IPS-18a (cell line): ENCODE measurements at regions not wholly inside any gene's neighbourhood (a gene's known extent, or its start where the extent isn't known, plus 50 kb on each side); places are given as distances from the start of the nearest gene placed in this dataset.

ENCODE experiments used
- H3K27ac ChIP-seq: one replicate; pipeline ENCODE4 v1.5.1; 2013; ENCODE audit warnings: low read length
- H3K27me3 ChIP-seq: one replicate; pipeline ENCODE4 v1.6.1; 2013; ENCODE audit warnings: mild to moderate bottlenecking, low read length; ENCODE audit not compliant: control insufficient read depth, insufficient read depth
- H3K36me3 ChIP-seq: one replicate; pipeline ENCODE4 v1.6.1; 2013; ENCODE audit warnings: low read depth, low read length; ENCODE audit not compliant: control insufficient read depth
- H3K4me1 ChIP-seq: one replicate; pipeline ENCODE4 v1.6.1; 2013; ENCODE audit warnings: low read depth, low read length; ENCODE audit not compliant: control insufficient read depth
- H3K4me3 ChIP-seq: one replicate; pipeline ENCODE4 v1.5.1; 2013; ENCODE audit warnings: low read length
- H3K9ac ChIP-seq: one replicate; pipeline ENCODE4 v1.6.1; 2013; ENCODE audit warnings: mild to moderate bottlenecking, low read length, moderate library complexity
- H3K9me3 ChIP-seq: one replicate; pipeline ENCODE4 v1.6.1; 2013; ENCODE audit warnings: low read depth, low read length; ENCODE audit not compliant: control insufficient read depth

- H3K9ac ChIP-seq, result no peak overlapping the region
- H3K27ac ChIP-seq, result no peak overlapping the region
- H3K4me1 ChIP-seq, result peaks cover 7% of the 10 kb centered on the region
- H3K36me3 ChIP-seq, result no peaks in the 10 kb centered on the region
- no peaks in the 10 kb centered on the region for H3K9me3 ChIP-seq
- H3K27me3 ChIP-seq, result no peaks in the 10 kb centered on the region
- no peak overlapping the region for H3K4me3 ChIP-seq
Observed at GRCh38 chr6:104599821-104600638, 259.7 kb downstream of the HACE1 start.

- Histone ChIP-seq H3K9ac (no peak overlapping the region), H3K27me3 (no peaks in the 10 kb centered on the region), H3K4me1 (peaks cover 7% of the 10 kb centered on the region), H3K36me3 (no peaks in the 10 kb centered on the region), H3K4me3 (no peak overlapping the region), H3K27ac (no peak overlapping the region), H3K9me3 (no peaks in the 10 kb centered on the region)
Observed at GRCh38 chr6:104597541-104598050, 262.1 kb downstream of the HACE1 start.

DNA sequence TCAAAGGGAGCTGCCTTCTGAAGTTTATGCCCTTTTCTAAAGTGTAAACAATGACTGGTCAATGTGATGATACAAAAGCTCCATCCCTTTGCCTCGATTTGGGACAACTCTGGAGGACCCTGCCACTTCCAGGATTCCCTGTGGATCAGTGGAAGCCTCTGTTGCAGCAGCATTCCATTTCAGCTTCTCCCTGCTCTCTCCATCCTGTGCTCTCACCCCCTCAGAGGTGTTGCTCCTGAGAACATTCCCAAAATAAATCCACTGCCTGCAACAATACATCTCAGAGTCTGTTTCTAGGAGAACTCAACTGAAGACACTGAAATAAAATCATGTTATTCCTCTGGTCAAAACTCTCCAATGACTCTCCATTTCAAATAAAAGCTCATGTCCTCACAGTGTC is 263.6 kb downstream of the HACE1 start:
- Histone ChIP-seq H3K4me3 (no peak overlapping the region), H3K9ac (no peak overlapping the region), H3K36me3 (no peaks in the 10 kb centered on the region), H3K27ac (no peak overlapping the region), H3K27me3 (no peaks in the 10 kb centered on the region), H3K9me3 (no peaks in the 10 kb centered on the region), H3K4me1 (peaks cover 10% of the 10 kb centered on the region)

DNA sequence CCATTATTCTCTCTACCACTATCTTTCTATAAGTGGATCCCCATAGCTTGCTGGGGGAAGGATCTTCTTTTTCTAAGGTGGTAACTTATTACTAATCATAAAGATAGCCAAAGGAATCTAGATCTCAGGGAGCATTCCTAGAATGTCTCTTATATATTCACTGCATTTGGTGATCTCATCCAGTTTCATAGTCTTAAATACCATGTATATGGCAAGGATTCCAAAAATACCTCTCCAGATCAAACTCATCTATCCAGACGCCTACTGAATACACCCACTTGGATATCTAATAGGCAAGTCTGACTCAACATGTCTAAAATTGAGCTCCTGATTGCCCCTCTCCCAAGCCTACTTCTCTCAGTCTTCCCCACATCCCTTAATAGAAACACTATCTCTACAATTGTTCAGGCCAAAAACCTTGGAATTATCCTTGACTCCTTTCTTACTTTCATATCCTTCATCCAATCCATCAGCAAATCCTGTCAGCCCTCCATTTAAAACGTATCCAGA is 264.4 kb downstream of the HACE1 start:
- no peak overlapping the region for H3K4me3 ChIP-seq
- no peaks in the 10 kb centered on the region for H3K36me3 ChIP-seq
- no peaks in the 10 kb centered on the region for H3K9me3 ChIP-seq

DNA sequence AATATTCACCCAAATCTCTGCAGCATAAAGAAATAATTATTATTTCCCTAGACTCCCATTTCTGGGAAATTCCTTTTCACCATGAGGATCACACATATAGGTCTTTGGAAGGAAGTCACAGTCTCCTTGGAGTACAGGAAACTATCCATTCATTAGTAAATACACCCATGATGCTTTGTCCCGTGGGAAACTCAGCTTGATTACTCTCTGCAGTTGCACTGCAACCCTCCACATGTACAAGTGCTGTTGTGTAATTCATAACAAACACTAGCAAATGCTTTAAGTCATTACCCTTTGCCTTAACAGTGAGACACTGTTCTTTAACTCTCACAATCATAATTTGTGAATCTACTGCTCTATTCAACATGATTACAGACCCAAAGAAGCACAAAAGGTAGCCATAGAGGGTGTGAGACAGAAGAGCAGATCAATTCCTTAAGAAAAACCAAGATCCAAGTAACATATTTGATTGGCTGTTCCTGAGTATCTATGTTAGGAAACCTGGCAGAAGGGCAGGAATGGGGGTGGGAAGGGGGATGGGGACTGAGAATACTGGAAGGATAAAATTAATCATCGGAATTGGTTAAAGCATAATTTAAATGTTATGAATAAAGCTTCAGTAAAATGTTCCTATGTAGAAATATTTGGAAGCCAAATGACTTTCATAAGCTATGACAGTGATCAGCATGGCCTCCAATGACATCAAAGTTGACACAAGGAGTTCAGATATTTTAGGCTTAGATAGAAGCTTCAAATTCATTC is 268.0 kb downstream of the HACE1 start:
- Histone ChIP-seq H3K9ac (no peak overlapping the region), H3K36me3 (no peaks in the 10 kb centered on the region), H3K27me3 (no peaks in the 10 kb centered on the region), H3K4me1 (peaks cover 3% of the 10 kb centered on the region), H3K9me3 (no peaks in the 10 kb centered on the region), H3K4me3 (no peak overlapping the region), H3K27ac (no peak overlapping the region)

More for the DNA sequence above, 264.4 kb downstream of the HACE1 start:
- Histone ChIP-seq H3K27ac (no peak overlapping the region), H3K4me1 (peaks cover 10% of the 10 kb centered on the region), H3K27me3 (no peaks in the 10 kb centered on the region), H3K9ac (no peak overlapping the region)

- Histone ChIP-seq H3K4me1 (peaks cover 3% of the 10 kb centered on the region), H3K4me3 (no peak overlapping the region), H3K9me3 (no peaks in the 10 kb centered on the region), H3K36me3 (no peaks in the 10 kb centered on the region), H3K27ac (no peak overlapping the region), H3K9ac (no peak overlapping the region), H3K27me3 (no peaks in the 10 kb centered on the region)
Observed at GRCh38 chr6:104589940-104590339, 269.8 kb downstream of the HACE1 start.

DNA sequence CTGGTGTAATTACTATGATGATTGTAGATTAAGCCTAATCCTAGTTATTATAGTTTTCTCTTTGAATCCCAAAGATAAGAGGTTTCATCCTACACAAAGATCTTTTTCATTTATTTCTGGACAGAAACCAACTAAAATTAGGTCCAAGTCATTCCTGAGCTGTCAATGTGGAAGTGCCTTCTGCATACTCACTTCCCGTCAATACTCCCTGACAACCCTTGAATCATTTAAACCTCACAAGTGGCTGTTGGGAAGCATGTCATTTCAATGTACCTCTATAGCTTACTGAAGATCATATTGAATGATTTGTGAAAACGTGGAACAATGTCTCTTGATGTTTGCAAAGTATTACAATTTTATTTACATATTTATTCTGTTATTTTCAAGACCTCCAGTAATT is 274.1 kb downstream of the HACE1 start:
- H3K4me3 ChIP-seq, result no peak overlapping the region
- H3K36me3 ChIP-seq, result no peaks in the 10 kb centered on the region
- no peaks in the 10 kb centered on the region for H3K9me3 ChIP-seq
- H3K4me1 ChIP-seq, result no peaks in the 10 kb centered on the region
- H3K27ac ChIP-seq, result no peak overlapping the region
- no peak overlapping the region for H3K9ac ChIP-seq
- no peaks in the 10 kb centered on the region for H3K27me3 ChIP-seq

DNA sequence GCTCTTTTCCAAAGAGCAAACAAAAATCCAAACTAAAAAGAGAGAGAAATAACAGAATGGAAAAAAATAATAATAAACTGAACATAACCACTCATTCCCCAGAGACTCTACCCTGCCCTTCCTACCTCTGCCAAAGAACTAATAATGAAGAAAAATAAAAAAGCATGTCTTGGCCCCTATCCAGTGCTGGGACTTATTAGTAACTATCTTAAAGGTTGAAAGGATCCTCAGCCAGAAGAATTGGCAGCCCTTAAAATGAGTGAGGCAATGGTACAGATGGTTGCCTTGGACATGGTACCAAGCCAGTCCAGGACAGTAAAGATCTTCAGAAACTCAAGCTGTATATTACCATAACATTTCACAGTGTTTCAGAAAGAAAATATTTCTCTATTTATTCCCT is 279.3 kb downstream of the HACE1 start:
- Histone ChIP-seq H3K36me3 (no peaks in the 10 kb centered on the region), H3K4me1 (peaks cover 4% of the 10 kb centered on the region), H3K4me3 (no peak overlapping the region), H3K27ac (no peak overlapping the region), H3K9me3 (no peaks in the 10 kb centered on the region), H3K9ac (no peak overlapping the region), H3K27me3 (no peaks in the 10 kb centered on the region)

- Histone ChIP-seq H3K36me3 (no peaks in the 10 kb centered on the region), H3K27me3 (no peaks in the 10 kb centered on the region), H3K9ac (no peak overlapping the region), H3K4me1 (peaks cover 6% of the 10 kb centered on the region), H3K9me3 (no peaks in the 10 kb centered on the region), H3K27ac (no peak overlapping the region), H3K4me3 (no peak overlapping the region)
Observed at GRCh38 chr6:104579310-104579863, 280.3 kb downstream of the HACE1 start.

GRCh38 chr6:104575536-104575935 is 284.2 kb downstream of the HACE1 start:
- Histone ChIP-seq H3K36me3 (no peaks in the 10 kb centered on the region), H3K9ac (no peak overlapping the region), H3K4me3 (no peak overlapping the region), H3K4me1 (peaks cover 6% of the 10 kb centered on the region), H3K27ac (no peak overlapping the region), H3K27me3 (no peaks in the 10 kb centered on the region), H3K9me3 (no peaks in the 10 kb centered on the region)

GRCh38 chr6:104574135-104574750 is 285.5 kb downstream of the HACE1 start:
- H3K27ac ChIP-seq, result no peak overlapping the region
- H3K27me3 ChIP-seq, result no peaks in the 10 kb centered on the region
- H3K4me1 ChIP-seq, result peaks cover 6% of the 10 kb centered on the region
- H3K9me3 ChIP-seq, result no peaks in the 10 kb centered on the region
- no peak overlapping the region for H3K9ac ChIP-seq
- H3K36me3 ChIP-seq, result no peaks in the 10 kb centered on the region
- no peak overlapping the region for H3K4me3 ChIP-seq
